Fibroblast of mammary gland (primary cell): ENCODE measurements at regions not wholly inside any gene's neighbourhood (a gene's known extent, or its start where the extent isn't known, plus 50 kb on each side); places are given as distances from the start of the nearest gene placed in this dataset.

ENCODE experiments used
- DNase-seq: peaks from one replicate; pipeline ENCODE4 v3.0.0-alpha.2; 2010; ENCODE audit warnings: low read depth
- H3K4me3 ChIP-seq: 2 replicates; pipeline ENCODE4 v1.5.1; 2011; ENCODE audit warnings: low read depth, mild to moderate bottlenecking, low read length, moderate library complexity; ENCODE audit not compliant: control insufficient read depth
- TF ChIP-seq, protein P1 (sequence below): conservative IDR thresholded peaks from 2 replicates; pipeline ENCODE4 v1.5.1; 2011; ENCODE audit warnings: low read depth, low read length, inconsistent platforms; ENCODE audit not compliant: control insufficient read depth, insufficient read depth

DNA sequence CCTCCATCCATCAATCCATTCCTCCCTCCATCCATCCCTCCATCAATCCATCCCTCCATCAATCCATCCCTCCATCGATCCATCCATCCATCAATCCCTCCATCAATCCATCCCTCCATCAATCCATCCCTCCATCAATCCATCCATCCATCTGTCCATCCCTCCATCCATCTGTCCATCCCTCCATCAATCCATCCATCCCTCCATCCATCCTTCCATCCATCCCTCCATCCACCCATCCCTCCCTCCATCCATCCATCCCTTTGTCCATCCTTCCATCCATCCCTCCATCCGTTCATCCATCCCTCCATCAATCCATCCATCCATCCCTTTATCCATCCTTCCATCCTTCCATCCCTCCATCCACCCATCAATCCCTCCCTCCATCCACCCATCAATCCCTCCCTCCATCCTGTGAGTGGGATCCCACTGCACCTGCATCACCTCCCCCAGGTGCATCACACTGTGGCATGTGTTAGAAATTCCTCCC lies 338.1 kb upstream of the SFSWAP start:
- TF ChIP-seq, protein P1, sequence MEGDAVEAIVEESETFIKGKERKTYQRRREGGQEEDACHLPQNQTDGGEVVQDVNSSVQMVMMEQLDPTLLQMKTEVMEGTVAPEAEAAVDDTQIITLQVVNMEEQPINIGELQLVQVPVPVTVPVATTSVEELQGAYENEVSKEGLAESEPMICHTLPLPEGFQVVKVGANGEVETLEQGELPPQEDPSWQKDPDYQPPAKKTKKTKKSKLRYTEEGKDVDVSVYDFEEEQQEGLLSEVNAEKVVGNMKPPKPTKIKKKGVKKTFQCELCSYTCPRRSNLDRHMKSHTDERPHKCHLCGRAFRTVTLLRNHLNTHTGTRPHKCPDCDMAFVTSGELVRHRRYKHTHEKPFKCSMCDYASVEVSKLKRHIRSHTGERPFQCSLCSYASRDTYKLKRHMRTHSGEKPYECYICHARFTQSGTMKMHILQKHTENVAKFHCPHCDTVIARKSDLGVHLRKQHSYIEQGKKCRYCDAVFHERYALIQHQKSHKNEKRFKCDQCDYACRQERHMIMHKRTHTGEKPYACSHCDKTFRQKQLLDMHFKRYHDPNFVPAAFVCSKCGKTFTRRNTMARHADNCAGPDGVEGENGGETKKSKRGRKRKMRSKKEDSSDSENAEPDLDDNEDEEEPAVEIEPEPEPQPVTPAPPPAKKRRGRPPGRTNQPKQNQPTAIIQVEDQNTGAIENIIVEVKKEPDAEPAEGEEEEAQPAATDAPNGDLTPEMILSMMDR: no peak
- no peak for DNase-seq
- H3K4me3 ChIP-seq: no peak overlapping the region

DNA sequence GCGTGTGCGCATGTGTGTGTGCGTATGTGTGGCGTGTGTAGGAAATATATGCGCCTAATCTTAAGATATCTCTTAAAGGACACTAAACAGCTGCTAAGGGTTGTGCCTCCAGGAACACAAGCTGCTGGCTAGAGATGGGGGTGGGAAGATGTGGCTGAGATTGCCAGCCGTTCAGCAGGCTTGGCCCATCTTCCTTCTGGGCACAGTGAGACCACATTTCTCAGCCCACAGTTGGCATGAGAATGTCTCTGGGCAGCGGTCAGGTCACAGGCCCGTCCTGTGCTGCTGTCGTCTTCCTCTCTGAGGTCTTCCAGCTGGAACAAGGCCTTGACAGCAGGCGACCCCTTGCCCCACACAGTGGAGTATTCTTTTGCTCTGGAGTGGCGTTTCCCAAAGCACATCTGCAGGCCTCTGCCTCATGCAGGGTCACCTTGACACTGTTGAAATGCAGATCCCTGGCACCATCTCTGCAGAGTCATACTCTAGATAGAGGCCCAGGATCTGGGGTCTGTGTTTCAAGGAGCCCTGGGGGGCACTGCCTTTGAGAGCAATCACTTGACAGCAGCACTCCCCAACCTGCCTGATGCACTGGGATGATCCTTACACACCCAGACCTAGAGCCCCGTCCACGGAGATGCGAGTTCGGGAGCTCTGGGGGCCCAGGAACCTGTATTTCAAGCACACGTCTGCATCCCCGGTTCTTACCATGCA lies 335.5 kb upstream of the SFSWAP start:
- no peak overlapping the region for H3K4me3 ChIP-seq
- TF ChIP-seq, protein P1: no peak
- no peak for DNase-seq

DNA sequence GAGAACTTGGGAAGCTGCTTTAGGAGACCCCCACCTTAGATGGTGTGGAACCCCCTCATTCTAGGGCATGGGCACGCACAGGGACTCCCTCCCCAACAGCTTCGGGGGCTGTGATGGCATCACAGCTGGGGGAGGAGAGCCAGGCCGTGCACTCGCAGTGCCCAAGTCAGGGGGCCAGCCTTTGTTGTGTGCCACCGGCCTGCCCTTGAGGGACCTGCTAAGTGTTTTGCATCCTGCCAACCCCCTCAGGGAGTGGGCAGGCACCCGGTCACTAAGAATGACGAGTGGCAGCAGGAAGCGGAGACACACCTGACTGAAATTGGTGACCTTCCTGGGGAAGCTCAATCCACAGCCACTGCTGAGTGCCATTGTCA lies 334.9 kb upstream of the SFSWAP start:
- H3K4me3 ChIP-seq: no peak overlapping the region
- TF ChIP-seq, protein P1: no peak
- no peak for DNase-seq

DNA sequence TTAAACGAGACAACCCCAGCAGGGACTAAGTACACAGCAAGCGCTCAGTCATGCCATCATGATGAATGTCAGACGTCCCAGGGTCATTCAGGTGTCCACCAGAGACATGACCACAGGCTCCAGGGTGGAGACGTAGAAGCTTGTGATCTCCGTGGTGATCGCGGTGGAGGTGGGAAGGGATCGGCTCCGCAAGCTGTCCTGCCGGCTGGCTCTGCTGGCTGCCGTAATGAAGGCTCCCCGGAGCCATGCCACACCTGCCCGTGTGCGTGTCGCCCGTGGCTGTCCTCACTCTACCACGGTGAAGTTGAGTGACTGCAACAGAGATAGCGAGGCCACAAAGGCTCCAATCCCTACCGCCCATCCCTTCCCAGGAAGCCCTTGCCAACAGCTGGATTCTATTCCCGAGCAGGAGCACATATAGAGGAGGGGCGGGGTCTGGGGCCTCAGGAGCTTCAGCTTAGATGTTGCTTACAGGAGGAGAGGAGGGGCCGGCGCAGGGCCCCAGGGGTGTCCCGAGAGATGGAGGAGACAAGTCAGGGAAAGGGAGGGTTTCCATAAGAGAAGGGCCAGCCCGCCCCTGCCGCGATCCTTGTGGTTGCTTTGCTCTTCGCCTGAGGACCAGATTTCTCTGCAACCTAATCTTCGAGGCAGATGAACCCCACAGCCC lies 332.6 kb upstream of the SFSWAP start:
- no peak for DNase-seq
- H3K4me3 ChIP-seq: no peak overlapping the region
- TF ChIP-seq, protein P1: no peak

DNA sequence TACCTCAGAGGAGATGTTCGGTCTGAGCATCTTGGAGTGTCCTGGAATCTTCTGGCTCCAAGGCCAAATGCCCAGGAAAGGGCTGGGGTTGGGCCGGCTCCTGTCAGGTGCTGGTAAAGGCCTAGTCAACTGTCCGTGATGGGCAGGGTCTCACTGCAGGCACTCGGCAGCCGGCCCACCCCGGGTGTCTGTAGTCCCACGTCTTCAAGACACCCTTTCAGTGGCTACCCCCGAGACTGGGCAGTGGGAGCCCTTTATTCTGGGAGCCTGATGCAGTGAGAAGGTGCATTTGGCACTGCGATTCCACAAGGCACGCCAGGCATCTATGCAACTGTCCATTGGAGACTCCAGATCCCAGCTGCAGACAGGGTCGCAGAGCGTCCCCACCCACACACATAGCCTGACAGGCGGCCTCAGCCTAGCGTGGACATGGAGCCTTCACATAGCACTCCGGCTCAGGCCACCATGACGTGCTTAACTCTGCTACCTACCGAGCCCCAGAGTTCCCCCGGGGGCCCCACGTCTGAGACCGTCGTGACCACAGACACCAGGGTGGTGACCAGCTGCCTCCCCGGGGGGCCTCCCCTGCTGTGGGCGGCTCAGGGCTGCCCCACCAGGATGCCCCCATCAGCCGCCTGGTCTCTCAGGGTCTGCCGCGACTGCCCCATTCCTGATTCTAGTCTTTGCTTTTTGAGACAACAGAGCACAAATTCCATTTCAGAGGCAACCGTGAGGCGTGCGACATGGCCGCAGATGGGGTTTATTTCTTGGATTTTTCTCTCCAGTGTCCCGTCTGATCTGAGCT lies 331.8 kb upstream of the SFSWAP start:
- H3K4me3 ChIP-seq: no peak overlapping the region
- no peak for DNase-seq
- TF ChIP-seq, protein P1: no peak

DNA sequence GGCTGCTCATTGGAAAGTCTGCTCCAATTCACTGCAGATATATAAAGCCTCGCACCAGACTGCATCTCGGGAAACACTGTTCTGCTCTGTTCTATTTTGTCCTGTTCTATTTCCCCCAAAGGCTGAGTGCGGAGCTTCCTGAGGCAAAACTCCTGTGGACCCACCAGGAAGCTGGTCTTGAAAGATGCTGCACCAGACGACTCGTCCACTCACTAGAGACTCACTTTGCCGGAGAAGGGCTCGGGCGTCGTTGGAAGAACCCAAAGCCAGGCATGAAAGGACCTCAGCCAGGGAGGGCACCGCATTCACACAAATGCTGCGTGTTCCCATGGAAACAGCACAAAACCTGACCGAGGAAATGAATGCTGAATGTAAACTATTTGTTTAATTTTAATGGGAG lies 331.2 kb upstream of the SFSWAP start:
- TF ChIP-seq, protein P1: no peak
- DNase-seq: no peak
- H3K4me3 ChIP-seq: no peak overlapping the region
